SK-N-MC (cell line): ENCODE measurements at regions not wholly inside any gene's neighbourhood (a gene's known extent, or its start where the extent isn't known, plus 50 kb on each side); places are given as distances from the start of the nearest gene placed in this dataset.

Source experiments
- DNase-seq: peaks from one replicate; pipeline ENCODE4 v3.0.0-alpha.2; 2011; ENCODE audit warnings: low read depth, low spot score
- H3K27ac ChIP-seq: fragments of 200-600 bp; sonication (generic); 2 replicates; pipeline ENCODE4 v1.5.1; 2016; ENCODE audit warnings: mixed run types
- H3K36me3 ChIP-seq: fragments of 200-600 bp; sonication (generic); 2 replicates; pipeline ENCODE4 v1.6.1; 2017; ENCODE audit warnings: antibody characterized with exemption, low read length, mixed read lengths; ENCODE audit not compliant: insufficient read depth
- H3K4me3 ChIP-seq: fragments of 200-600 bp; sonication (generic); 2 replicates; pipeline ENCODE4 v1.5.1; 2016
- H3K9ac ChIP-seq: fragments of 200-600 bp; sonication (generic); 2 replicates; pipeline ENCODE4 v1.8.0; 2017; ENCODE audit warnings: mixed run types, mixed read lengths; ENCODE audit not compliant: insufficient read length
- H3K9me3 ChIP-seq: fragments of 200-600 bp; sonication (generic); 2 replicates; pipeline ENCODE4 v1.6.1; 2017; ENCODE audit warnings: low read depth, mild to moderate bottlenecking, antibody characterized with exemption, low read length, moderate library complexity, mixed read lengths
- EZH2 ChIP-seq: fragments of 200-600 bp; sonication (generic); IDR thresholded peaks from one replicate; pipeline ENCODE4 v1.6.1; 2017; ENCODE audit warnings: antibody characterized with exemption
- FOXP2 ChIP-seq: optimal IDR thresholded peaks from 2 replicates; pipeline ENCODE3; 2011; ENCODE audit warnings: mild to moderate bottlenecking, moderate library complexity; ENCODE audit not compliant: insufficient read depth; ENCODE audit errors: extremely low read length, control extremely low read depth
- POLR2AphosphoS5 ChIP-seq: IDR thresholded peaks from 2 replicates; pipeline ENCODE4 v1.6.1; 2012; ENCODE audit warnings: mild to moderate bottlenecking, low read depth, low read length, borderline replicate concordance

DNA sequence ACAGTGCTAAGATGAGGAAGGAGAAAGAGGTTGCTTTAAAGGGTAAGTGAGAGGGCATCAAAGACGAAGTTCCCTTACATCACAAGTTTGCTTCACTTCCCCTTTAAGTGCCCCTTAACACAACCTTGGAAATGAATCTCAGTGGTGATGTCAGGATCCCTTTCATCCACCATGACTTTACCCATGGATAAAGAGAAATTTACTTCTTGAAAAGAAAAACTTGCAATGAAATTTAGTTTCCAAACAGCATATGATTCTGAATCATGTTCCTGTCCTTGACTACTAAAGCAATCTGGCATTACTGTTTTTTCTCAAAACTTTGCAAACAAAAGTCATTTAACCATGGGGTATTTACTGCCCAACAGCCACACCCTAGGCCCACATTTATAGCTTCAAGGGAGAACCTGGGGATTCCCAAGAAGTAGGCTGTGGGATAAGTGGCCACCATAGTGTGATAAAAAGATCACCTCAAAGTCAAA lies 135.9 kb downstream of the ITGB8 start:
- no peak overlapping the region for H3K9ac ChIP-seq
- DNase-seq = no peak
- TF ChIP-seq POLR2AphosphoS5 (no peak), FOXP2 (no peak), EZH2 (no peak)
- no peaks in the 10 kb centered on the region for H3K36me3 ChIP-seq
- H3K27ac ChIP-seq = no peak overlapping the region
- no peak overlapping the region for H3K4me3 ChIP-seq
- H3K9me3 ChIP-seq = no peaks in the 10 kb centered on the region

DNA sequence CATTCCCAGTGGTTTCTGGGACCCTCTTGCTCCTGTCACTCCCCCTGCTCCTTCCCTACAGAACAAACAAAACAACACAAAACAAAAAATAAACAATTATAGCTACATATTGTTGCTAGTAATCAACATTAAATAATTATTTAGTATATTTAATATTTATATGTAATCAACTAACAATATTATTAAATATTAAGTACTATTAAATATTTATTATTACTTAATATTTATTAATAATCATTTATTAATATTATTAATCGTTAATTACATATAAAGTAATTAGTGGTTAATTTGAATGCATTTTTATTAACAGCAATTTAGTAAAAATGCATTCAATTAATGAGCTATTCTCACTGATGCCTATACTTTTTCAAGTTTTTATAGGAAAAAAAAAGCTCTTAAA lies 139.4 kb downstream of the ITGB8 start:
- H3K9me3 ChIP-seq = no peaks in the 10 kb centered on the region
- H3K27ac ChIP-seq = no peak overlapping the region
- no peaks in the 10 kb centered on the region for H3K36me3 ChIP-seq
- TF ChIP-seq POLR2AphosphoS5 = no peak
- TF ChIP-seq FOXP2 = no peak
- TF ChIP-seq EZH2 = no peak
- no peak overlapping the region for H3K4me3 ChIP-seq
- H3K9ac ChIP-seq = no peak overlapping the region
- DNase-seq = no peak

DNA sequence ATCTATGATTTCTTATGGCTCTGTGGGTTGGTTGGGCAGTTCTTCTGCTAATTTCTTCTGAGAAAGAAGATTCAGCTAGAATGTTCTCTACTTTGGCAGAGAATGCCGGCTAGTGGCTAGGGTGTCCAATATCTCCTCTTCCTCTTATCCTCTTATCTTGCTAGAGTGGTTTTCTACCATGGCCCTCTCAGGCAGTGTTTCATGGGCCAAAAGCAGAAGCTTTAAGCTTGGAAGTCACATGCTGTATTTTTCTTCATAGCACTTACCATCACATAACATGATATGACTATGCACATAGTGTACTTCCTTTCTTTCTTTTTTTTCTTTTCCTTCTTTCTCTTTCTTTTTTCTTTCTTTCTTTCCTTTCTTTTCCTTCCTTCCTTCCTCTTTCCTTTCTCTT lies 140.0 kb downstream of the ITGB8 start:
- Histone ChIP-seq H3K9me3 (no peaks in the 10 kb centered on the region), H3K4me3 (no peak overlapping the region), H3K9ac (no peak overlapping the region), H3K27ac (no peak overlapping the region), H3K36me3 (no peaks in the 10 kb centered on the region)
- TF ChIP-seq FOXP2 (no peak), POLR2AphosphoS5 (no peak), EZH2 (no peak)
- no peak for DNase-seq

DNA sequence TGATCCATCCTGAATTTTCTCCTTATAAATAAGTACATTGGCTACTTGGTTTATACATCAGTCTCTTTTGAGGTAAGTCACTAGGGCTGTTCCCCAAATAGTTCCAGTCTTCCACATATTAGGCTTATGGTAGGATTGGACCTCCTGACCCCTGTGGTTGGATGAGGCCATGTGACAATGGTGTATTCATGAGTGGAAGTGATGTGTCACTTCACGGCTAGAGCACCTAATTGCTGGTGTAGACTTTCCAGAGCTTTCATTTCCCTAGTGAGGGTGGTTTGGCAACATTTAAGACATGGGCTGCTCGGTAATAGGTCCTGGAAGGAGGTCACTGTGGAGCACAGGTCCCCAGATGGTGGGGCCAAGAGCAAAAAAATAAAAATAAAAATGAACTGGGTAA lies 141.2 kb upstream of the ABCB5 start:
- Histone ChIP-seq H3K36me3 (no peaks in the 10 kb centered on the region), H3K4me3 (no peak overlapping the region), H3K27ac (no peak overlapping the region), H3K9ac (no peak overlapping the region), H3K9me3 (no peaks in the 10 kb centered on the region)
- no peak for DNase-seq
- TF ChIP-seq POLR2AphosphoS5 (no peak), FOXP2 (no peak), EZH2 (no peak)

DNA sequence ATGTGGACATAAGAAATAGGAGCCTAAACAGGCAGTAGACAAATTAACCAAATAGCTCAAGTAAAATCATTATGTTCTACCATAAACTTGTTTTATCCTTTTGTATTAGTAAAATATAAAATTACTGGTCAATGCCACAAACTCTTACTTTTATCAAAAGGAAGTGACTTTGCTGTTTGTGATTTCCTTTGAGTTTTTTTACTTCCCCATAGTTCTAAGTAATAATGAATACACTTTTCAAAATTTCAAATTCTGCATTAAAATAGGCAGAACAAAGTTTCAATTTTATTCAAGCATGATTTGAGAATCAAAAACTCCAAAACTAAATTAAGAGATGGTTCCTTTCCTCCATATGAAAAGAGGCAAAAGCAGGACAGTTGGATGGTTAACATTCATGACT lies 139.7 kb upstream of the ABCB5 start:
- DNase-seq = no peak
- H3K27ac ChIP-seq = no peak overlapping the region
- H3K36me3 ChIP-seq = no peaks in the 10 kb centered on the region
- H3K9me3 ChIP-seq = no peaks in the 10 kb centered on the region
- no peak overlapping the region for H3K4me3 ChIP-seq
- TF ChIP-seq EZH2 = no peak
- TF ChIP-seq FOXP2 = no peak
- TF ChIP-seq POLR2AphosphoS5 = no peak
- no peak overlapping the region for H3K9ac ChIP-seq

DNA sequence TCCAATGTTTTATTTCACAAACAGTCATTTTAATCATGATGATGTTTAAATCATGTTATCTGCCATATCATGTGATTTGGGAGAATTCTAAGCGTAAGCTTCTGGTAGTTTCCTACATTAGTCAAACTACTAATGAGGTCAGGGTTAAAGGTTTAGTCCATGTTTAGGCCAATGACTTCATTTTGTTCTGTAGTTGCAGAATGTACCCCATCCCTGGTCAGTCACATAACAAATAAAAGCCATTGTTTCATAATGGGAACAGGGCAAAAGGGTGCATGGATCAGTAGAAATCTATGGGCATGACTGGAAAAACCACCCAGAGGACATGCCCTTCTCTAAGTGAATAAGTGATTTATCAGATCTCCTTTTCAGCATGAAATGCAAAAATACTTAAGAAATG lies 138.4 kb upstream of the ABCB5 start:
- H3K9ac ChIP-seq = no peak overlapping the region
- DNase-seq = no peak
- TF ChIP-seq FOXP2 (no peak), POLR2AphosphoS5 (no peak), EZH2 (no peak)
- no peaks in the 10 kb centered on the region for H3K9me3 ChIP-seq
- H3K27ac ChIP-seq = no peak overlapping the region
- H3K4me3 ChIP-seq = no peak overlapping the region
- no peaks in the 10 kb centered on the region for H3K36me3 ChIP-seq

DNA sequence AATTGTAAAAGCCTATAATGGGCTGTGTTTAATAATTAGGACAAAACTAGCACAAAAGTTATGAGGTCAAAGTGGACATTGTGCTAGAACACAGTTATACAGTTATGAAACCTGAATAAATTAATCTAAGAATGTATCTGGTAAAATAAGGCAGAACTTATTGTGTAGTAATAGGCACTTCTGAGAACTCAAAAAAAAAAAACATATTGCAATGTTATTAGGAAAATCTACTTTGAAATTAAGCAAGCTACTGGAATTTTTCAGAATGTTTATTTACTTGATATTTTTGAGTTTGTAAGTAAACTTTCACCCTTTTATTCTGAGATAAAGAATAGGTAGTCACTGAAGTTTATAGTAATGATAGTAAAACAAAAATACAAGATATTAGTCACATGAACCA lies 135.8 kb upstream of the ABCB5 start:
- Histone ChIP-seq H3K36me3 (no peaks in the 10 kb centered on the region), H3K4me3 (no peak overlapping the region), H3K27ac (no peak overlapping the region), H3K9ac (no peak overlapping the region), H3K9me3 (no peaks in the 10 kb centered on the region)
- DNase-seq = no peak
- TF ChIP-seq FOXP2 (no peak), EZH2 (no peak), POLR2AphosphoS5 (no peak)

DNA sequence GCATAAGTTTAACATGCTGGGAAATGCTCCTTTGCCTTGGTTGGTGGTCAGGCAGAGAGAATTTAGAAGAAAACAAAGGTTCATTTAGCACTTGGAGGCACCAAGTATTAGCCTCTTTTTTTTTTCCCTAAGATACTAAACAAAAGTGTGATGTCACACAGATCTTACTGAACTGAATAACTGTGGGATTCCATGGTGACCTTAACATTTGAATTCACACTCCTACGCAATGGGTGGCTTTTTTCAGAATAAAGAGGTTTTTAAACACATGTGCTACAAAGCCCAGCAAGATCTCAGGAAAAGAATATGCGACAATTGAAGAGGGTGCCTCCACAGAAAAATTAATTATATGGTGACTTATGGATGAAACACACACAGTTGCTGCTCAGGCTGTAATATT lies 133.4 kb upstream of the ABCB5 start:
- TF ChIP-seq EZH2 (no peak), POLR2AphosphoS5 (no peak), FOXP2 (no peak)
- H3K27ac ChIP-seq = no peak overlapping the region
- no peak overlapping the region for H3K9ac ChIP-seq
- DNase-seq = no peak
- H3K4me3 ChIP-seq = no peak overlapping the region
- H3K9me3 ChIP-seq = no peaks in the 10 kb centered on the region
- H3K36me3 ChIP-seq = no peaks in the 10 kb centered on the region

DNA sequence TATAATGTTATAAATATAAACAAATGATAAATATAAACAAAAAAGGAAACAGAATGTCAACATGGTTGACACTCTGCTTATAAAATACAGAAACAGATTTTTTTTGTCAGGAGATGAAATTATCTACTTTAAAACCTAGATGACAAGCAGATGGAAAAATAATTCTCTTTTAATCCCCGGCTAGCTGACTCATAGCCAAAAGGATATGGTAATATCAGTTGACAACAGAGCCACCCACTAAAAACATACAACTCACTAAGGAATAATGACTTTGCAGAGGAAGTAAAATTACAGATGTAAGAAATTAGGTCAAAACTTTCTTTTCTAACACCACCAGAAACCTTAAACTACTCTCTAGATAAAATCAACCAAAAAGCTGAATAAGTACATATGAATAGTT lies 131.1 kb upstream of the ABCB5 start:
- no peaks in the 10 kb centered on the region for H3K36me3 ChIP-seq
- TF ChIP-seq FOXP2 = no peak
- no peak for TF ChIP-seq POLR2AphosphoS5
- no peak for DNase-seq
- H3K9ac ChIP-seq = no peak overlapping the region
- H3K9me3 ChIP-seq = no peaks in the 10 kb centered on the region
- H3K27ac ChIP-seq = no peak overlapping the region
- H3K4me3 ChIP-seq = no peak overlapping the region

DNA sequence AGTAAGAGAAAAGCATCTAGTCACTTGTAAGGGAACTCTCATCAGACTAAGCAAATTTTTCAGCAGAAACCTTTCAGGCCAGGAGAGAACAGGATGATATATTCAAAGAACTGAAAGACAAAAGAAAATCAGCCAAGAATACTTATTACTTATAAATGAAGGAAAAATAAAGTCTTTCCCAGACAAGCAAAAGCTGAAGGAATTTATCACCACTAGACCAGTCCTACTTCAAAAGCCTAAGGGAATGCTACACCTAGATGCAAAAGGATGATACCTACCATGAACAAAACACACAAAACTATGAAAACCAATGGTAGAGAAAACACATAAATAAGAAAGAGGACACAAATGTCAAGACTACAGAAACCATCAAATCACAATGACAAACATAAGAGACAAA lies 126.6 kb upstream of the ABCB5 start:
- no peak for DNase-seq
- TF ChIP-seq POLR2AphosphoS5 (no peak), EZH2 (no peak)
- H3K9ac ChIP-seq = no peak overlapping the region
- no peaks in the 10 kb centered on the region for H3K36me3 ChIP-seq
- no peak overlapping the region for H3K27ac ChIP-seq
- H3K4me3 ChIP-seq = no peak overlapping the region
- H3K9me3 ChIP-seq = no peaks in the 10 kb centered on the region
